ENCODE measurements at regions not wholly inside any gene's neighbourhood (a gene's known extent, or its start where the extent isn't known, plus 50 kb on each side); places are given as distances from the start of the nearest gene placed in this dataset.

- DNase-seq, result no peak
- Histone ChIP-seq H3K9me3 (ENCODE audit: control extremely low read depth in 1 of 5, control insufficient read depth in 4 of 5, insufficient read depth in 2 of 5, low read depth in 1 of 5, low read length in 4 of 5) (no peaks in the 10 kb centered on the region), H3K36me3 (ENCODE audit: control insufficient read depth in 4 of 4, insufficient read depth in 4 of 4, low read length in 3 of 4) (no peaks in the 10 kb centered on the region), H3K27me3 (replicated peaks in 2 of 5; ENCODE audit: control insufficient read depth in 4 of 5, insufficient read depth in 5 of 5, low read length in 4 of 5) (peaks cover 0 to 5% (median 0%) of the 10 kb centered on the region in 5 experiments), H3K27ac (ENCODE audit: insufficient read depth in 1 of 2, low read depth in 1 of 2, low read length in 2 of 2, poor library complexity in 1 of 2, severe bottlenecking in 2 of 2) (no peak overlapping the region), H3K4me3 (ENCODE audit: control insufficient read depth in 1 of 7, extremely low read depth in 1 of 7, insufficient read depth in 4 of 7, low read depth in 2 of 7, low read length in 6 of 7) (no peak overlapping the region), H3K4me1 (ENCODE audit: control extremely low read depth in 1 of 4, control insufficient read depth in 4 of 4, insufficient read depth in 4 of 4, low read length in 3 of 4) (peaks cover 0 to 24% (median 19%) of the 10 kb centered on the region in 4 experiments)
- 98% methylated on average over 27 of the region's 29 CpGs for WGBS (ENCODE audit: insufficient coverage)
- ChIA-PET CTCF (no interaction called here), POLR2A (no interaction called here)
Observed at GRCh38 chr14:104433401-104434213, 146.0 kb upstream of the C14orf180 start.

- Histone ChIP-seq H3K4me1 (ENCODE audit: control extremely low read depth in 1 of 4, control insufficient read depth in 4 of 4, insufficient read depth in 4 of 4, low read length in 3 of 4) (peaks cover 0 to 24% (median 19%) of the 10 kb centered on the region in 4 experiments), H3K27me3 (replicated peaks in 2 of 5; ENCODE audit: control insufficient read depth in 4 of 5, insufficient read depth in 5 of 5, low read length in 4 of 5) (no peaks in the 10 kb centered on the region), H3K36me3 (ENCODE audit: control insufficient read depth in 4 of 4, insufficient read depth in 4 of 4, low read length in 3 of 4) (no peaks in the 10 kb centered on the region), H3K9me3 (ENCODE audit: control extremely low read depth in 1 of 5, control insufficient read depth in 4 of 5, insufficient read depth in 2 of 5, low read depth in 1 of 5, low read length in 4 of 5) (peaks cover 0 to under 1% (median 0%) of the 10 kb centered on the region in 5 experiments), H3K4me3 (ENCODE audit: control insufficient read depth in 1 of 7, extremely low read depth in 1 of 7, insufficient read depth in 4 of 7, low read depth in 2 of 7, low read length in 6 of 7) (no peak overlapping the region), H3K27ac (ENCODE audit: insufficient read depth in 1 of 2, low read depth in 1 of 2, low read length in 2 of 2, poor library complexity in 1 of 2, severe bottlenecking in 2 of 2) (no peak overlapping the region)
- 95% methylated on average over 5 of the region's 13 CpGs for WGBS (ENCODE audit: insufficient coverage)
- POLR2A ChIA-PET, result no interaction called here
- DNase-seq, result no peak
- CTCF ChIA-PET, result no interaction called here
Observed at GRCh38 chr14:104434214-104435076, 145.1 kb upstream of the C14orf180 start.

- peaks cover 0 to 2% (median 0%) of the 10 kb centered on the region in 5 experiments for H3K9me3 ChIP-seq (ENCODE audit: control extremely low read depth in 1 of 5, control insufficient read depth in 4 of 5, insufficient read depth in 2 of 5, low read depth in 1 of 5, low read length in 4 of 5)
- WGBS (ENCODE audit: insufficient coverage), result 96% methylated on average over 18 of the region's 20 CpGs
Observed at GRCh38 chr14:104435147-104436046, 144.2 kb upstream of the C14orf180 start.

GRCh38 chr14:104436047-104436591 lies 143.4 kb upstream of the C14orf180 start:
- H3K36me3 ChIP-seq (ENCODE audit: control insufficient read depth in 4 of 4, insufficient read depth in 4 of 4, low read length in 3 of 4), result no peaks in the 10 kb centered on the region
- peaks cover 0 to 24% (median 19%) of the 10 kb centered on the region in 4 experiments for H3K4me1 ChIP-seq (ENCODE audit: control extremely low read depth in 1 of 4, control insufficient read depth in 4 of 4, insufficient read depth in 4 of 4, low read length in 3 of 4)
- WGBS (ENCODE audit: insufficient coverage), result 5% methylated on average over 19 of the region's 20 CpGs
- peak; percentile 18 to 55 (median 40) for DNase-seq
- H3K4me3 ChIP-seq (ENCODE audit: control insufficient read depth in 1 of 7, extremely low read depth in 1 of 7, insufficient read depth in 4 of 7, low read depth in 2 of 7, low read length in 6 of 7), result peak overlapping the region in 3 of 7 experiments; percentile 19 to 66 (median 26)
- H3K27me3 ChIP-seq (replicated peaks in 2 of 5; ENCODE audit: control insufficient read depth in 4 of 5, insufficient read depth in 5 of 5, low read length in 4 of 5), result no peaks in the 10 kb centered on the region
- CTCF ChIA-PET, result no interaction called here
- POLR2A ChIA-PET, result no interaction called here
- H3K9me3 ChIP-seq (ENCODE audit: control extremely low read depth in 1 of 5, control insufficient read depth in 4 of 5, insufficient read depth in 2 of 5, low read depth in 1 of 5, low read length in 4 of 5), result peaks cover 0 to 2% (median 0%) of the 10 kb centered on the region in 5 experiments
- no peak overlapping the region for H3K27ac ChIP-seq (ENCODE audit: insufficient read depth in 1 of 2, low read depth in 1 of 2, low read length in 2 of 2, poor library complexity in 1 of 2, severe bottlenecking in 2 of 2)

More at GRCh38 chr14:104435147-104436046, 144.2 kb upstream of the C14orf180 start:
- Histone ChIP-seq H3K27me3 (replicated peaks in 2 of 5; ENCODE audit: control insufficient read depth in 4 of 5, insufficient read depth in 5 of 5, low read length in 4 of 5) (no peaks in the 10 kb centered on the region), H3K4me3 (ENCODE audit: control insufficient read depth in 1 of 7, extremely low read depth in 1 of 7, insufficient read depth in 4 of 7, low read depth in 2 of 7, low read length in 6 of 7) (peak overlapping the region in 1 of 7 experiments; percentile 66), H3K4me1 (ENCODE audit: control extremely low read depth in 1 of 4, control insufficient read depth in 4 of 4, insufficient read depth in 4 of 4, low read length in 3 of 4) (peaks cover 0 to 24% (median 19%) of the 10 kb centered on the region in 4 experiments), H3K36me3 (ENCODE audit: control insufficient read depth in 4 of 4, insufficient read depth in 4 of 4, low read length in 3 of 4) (no peaks in the 10 kb centered on the region), H3K27ac (ENCODE audit: insufficient read depth in 1 of 2, low read depth in 1 of 2, low read length in 2 of 2, poor library complexity in 1 of 2, severe bottlenecking in 2 of 2) (no peak overlapping the region)
- DNase-seq, result no peak
- POLR2A ChIA-PET, result no interaction called here
- CTCF ChIA-PET, result no interaction called here

GRCh38 chr14:104436741-104437701 lies 142.5 kb upstream of the C14orf180 start:
- no peak for DNase-seq
- 92% methylated on average over 14 of the region's 15 CpGs for WGBS (ENCODE audit: insufficient coverage)
- POLR2A ChIA-PET, result no interaction called here

GRCh38 chr14:104437703-104438102 lies 141.9 kb upstream of the C14orf180 start:
- Histone ChIP-seq H3K4me3 (ENCODE audit: control insufficient read depth in 1 of 7, extremely low read depth in 1 of 7, insufficient read depth in 4 of 7, low read depth in 2 of 7, low read length in 6 of 7) (no peak overlapping the region), H3K9me3 (ENCODE audit: control extremely low read depth in 1 of 5, control insufficient read depth in 4 of 5, insufficient read depth in 2 of 5, low read depth in 1 of 5, low read length in 4 of 5) (peaks cover 0 to 2% (median 0%) of the 10 kb centered on the region in 5 experiments), H3K4me1 (ENCODE audit: control extremely low read depth in 1 of 4, control insufficient read depth in 4 of 4, insufficient read depth in 4 of 4, low read length in 3 of 4) (peaks cover 0 to 24% (median 19%) of the 10 kb centered on the region in 4 experiments), H3K27ac (ENCODE audit: insufficient read depth in 1 of 2, low read depth in 1 of 2, low read length in 2 of 2, poor library complexity in 1 of 2, severe bottlenecking in 2 of 2) (no peak overlapping the region), H3K36me3 (ENCODE audit: control insufficient read depth in 4 of 4, insufficient read depth in 4 of 4, low read length in 3 of 4) (no peaks in the 10 kb centered on the region), H3K27me3 (replicated peaks in 2 of 5; ENCODE audit: control insufficient read depth in 4 of 5, insufficient read depth in 5 of 5, low read length in 4 of 5) (no peaks in the 10 kb centered on the region)
- POLR2A ChIA-PET, result no interaction called here
- CTCF ChIA-PET, result no interaction called here
- no peak for DNase-seq
- WGBS (ENCODE audit: insufficient coverage), result 84% methylated on average over 4 of the region's 6 CpGs

More at GRCh38 chr14:104436741-104437701, 142.5 kb upstream of the C14orf180 start:
- peaks cover 0 to 2% (median 0%) of the 10 kb centered on the region in 5 experiments for H3K9me3 ChIP-seq (ENCODE audit: control extremely low read depth in 1 of 5, control insufficient read depth in 4 of 5, insufficient read depth in 2 of 5, low read depth in 1 of 5, low read length in 4 of 5)
- peak overlapping the region in 1 of 7 experiments; percentile 66 for H3K4me3 ChIP-seq (ENCODE audit: control insufficient read depth in 1 of 7, extremely low read depth in 1 of 7, insufficient read depth in 4 of 7, low read depth in 2 of 7, low read length in 6 of 7)
- H3K4me1 ChIP-seq (ENCODE audit: control extremely low read depth in 1 of 4, control insufficient read depth in 4 of 4, insufficient read depth in 4 of 4, low read length in 3 of 4), result peaks cover 0 to 24% (median 19%) of the 10 kb centered on the region in 4 experiments
- H3K27ac ChIP-seq (ENCODE audit: insufficient read depth in 1 of 2, low read depth in 1 of 2, low read length in 2 of 2, poor library complexity in 1 of 2, severe bottlenecking in 2 of 2), result no peak overlapping the region
- no peaks in the 10 kb centered on the region for H3K36me3 ChIP-seq (ENCODE audit: control insufficient read depth in 4 of 4, insufficient read depth in 4 of 4, low read length in 3 of 4)
- H3K27me3 ChIP-seq (replicated peaks in 2 of 5; ENCODE audit: control insufficient read depth in 4 of 5, insufficient read depth in 5 of 5, low read length in 4 of 5), result no peaks in the 10 kb centered on the region
- CTCF ChIA-PET, result interaction anchor here (0.6 kb wide), 1 partner anchor 124 kb away, joined by 3 read pairs; no protein-coding TSS in a partner anchor
